Muscle layer of duodenum (tissue), 2 donors: ENCODE measurements at regions not wholly inside any gene's neighbourhood (a gene's known extent, or its start where the extent isn't known, plus 50 kb on each side); places are given as distances from the start of the nearest gene placed in this dataset.

Experiments used
- H3K27ac ChIP-seq: one replicate; pipeline ENCODE4 v1.7.0; 2013; ENCODE audit warnings: mild to moderate bottlenecking, low read length
- H3K27me3 ChIP-seq: one replicate; pipeline ENCODE4 v1.7.0; 2013; ENCODE audit warnings: low read depth, mild to moderate bottlenecking, control low read depth, low read length
- H3K36me3 ChIP-seq, 2 donors: one replicate each; pipeline ENCODE4 v1.7.0; 2013; ENCODE audit warnings: low read length in 2 of 2, control low read depth in 1 of 2, mild to moderate bottlenecking in 1 of 2; ENCODE audit not compliant: insufficient read depth in 2 of 2, control insufficient read depth in 1 of 2
- H3K4me1 ChIP-seq, 2 donors: one replicate each; pipeline ENCODE4 v1.7.0; 2013; ENCODE audit warnings: low read length in 2 of 2, mild to moderate bottlenecking in 2 of 2, control low read depth in 1 of 2, moderate library complexity in 1 of 2; ENCODE audit not compliant: insufficient read depth in 2 of 2, control insufficient read depth in 1 of 2
- H3K4me3 ChIP-seq, 2 donors: one replicate each; pipeline ENCODE4 v1.7.0; 2013; ENCODE audit warnings: low read length in 2 of 2, low read depth in 1 of 2, mild to moderate bottlenecking in 1 of 2
- H3K9me3 ChIP-seq, 2 donors: one replicate each; pipeline ENCODE4 v1.7.0; 2013; ENCODE audit warnings: low read length in 2 of 2, control low read depth in 1 of 2, mild to moderate bottlenecking in 1 of 2; ENCODE audit not compliant: control insufficient read depth in 1 of 2
- donor health status: healthy.

- H3K36me3 ChIP-seq = no peaks in the 10 kb centered on the region
- H3K27ac ChIP-seq = no peak overlapping the region
- H3K4me3 ChIP-seq = no peak overlapping the region
- H3K27me3 ChIP-seq = no peaks in the 10 kb centered on the region
- H3K4me1 ChIP-seq = no peaks in the 10 kb centered on the region
- H3K9me3 ChIP-seq = no peaks in the 10 kb centered on the region
Measured at GRCh38 chr21:20618878-20619277, 379.3 kb upstream of the NCAM2 start.

GRCh38 chr21:20627594-20627993 is 370.6 kb upstream of the NCAM2 start:
- H3K4me1 ChIP-seq = no peaks in the 10 kb centered on the region
- H3K36me3 ChIP-seq = no peaks in the 10 kb centered on the region
- no peaks in the 10 kb centered on the region for H3K27me3 ChIP-seq
- no peaks in the 10 kb centered on the region for H3K9me3 ChIP-seq
- H3K27ac ChIP-seq = no peak overlapping the region
- no peak overlapping the region for H3K4me3 ChIP-seq

- Histone ChIP-seq H3K27me3 (no peaks in the 10 kb centered on the region), H3K4me1 (no peaks in the 10 kb centered on the region), H3K36me3 (no peaks in the 10 kb centered on the region), H3K4me3 (no peak overlapping the region), H3K27ac (no peak overlapping the region), H3K9me3 (no peaks in the 10 kb centered on the region)
Measured at GRCh38 chr21:20631633-20632032, 366.6 kb upstream of the NCAM2 start.

- no peaks in the 10 kb centered on the region for H3K36me3 ChIP-seq
- no peaks in the 10 kb centered on the region for H3K27me3 ChIP-seq
- no peaks in the 10 kb centered on the region for H3K9me3 ChIP-seq
- no peak overlapping the region for H3K27ac ChIP-seq
- H3K4me1 ChIP-seq = no peaks in the 10 kb centered on the region
- no peak overlapping the region for H3K4me3 ChIP-seq
Measured at GRCh38 chr21:20639026-20639425, 359.2 kb upstream of the NCAM2 start.

- Histone ChIP-seq H3K9me3 (no peaks in the 10 kb centered on the region), H3K27me3 (no peaks in the 10 kb centered on the region), H3K36me3 (no peaks in the 10 kb centered on the region), H3K4me1 (no peaks in the 10 kb centered on the region), H3K27ac (no peak overlapping the region), H3K4me3 (no peak overlapping the region)
Measured at GRCh38 chr21:20641241-20641640, 357.0 kb upstream of the NCAM2 start.

GRCh38 chr21:20642681-20643080 is 355.5 kb upstream of the NCAM2 start:
- no peak overlapping the region for H3K4me3 ChIP-seq
- no peaks in the 10 kb centered on the region for H3K4me1 ChIP-seq
- H3K27me3 ChIP-seq = no peaks in the 10 kb centered on the region
- H3K36me3 ChIP-seq = no peaks in the 10 kb centered on the region
- no peaks in the 10 kb centered on the region for H3K9me3 ChIP-seq
- no peak overlapping the region for H3K27ac ChIP-seq

GRCh38 chr21:20644552-20644951 is 353.7 kb upstream of the NCAM2 start:
- H3K4me1 ChIP-seq = no peaks in the 10 kb centered on the region
- no peaks in the 10 kb centered on the region for H3K9me3 ChIP-seq
- no peaks in the 10 kb centered on the region for H3K27me3 ChIP-seq
- no peaks in the 10 kb centered on the region for H3K36me3 ChIP-seq
- no peak overlapping the region for H3K27ac ChIP-seq
- no peak overlapping the region for H3K4me3 ChIP-seq

GRCh38 chr21:20645344-20645743 is 352.9 kb upstream of the NCAM2 start:
- H3K4me1 ChIP-seq = no peaks in the 10 kb centered on the region
- no peak overlapping the region for H3K27ac ChIP-seq
- no peaks in the 10 kb centered on the region for H3K27me3 ChIP-seq
- H3K36me3 ChIP-seq = no peaks in the 10 kb centered on the region
- H3K9me3 ChIP-seq = no peaks in the 10 kb centered on the region
- no peak overlapping the region for H3K4me3 ChIP-seq

GRCh38 chr21:20646431-20647165 is 351.6 kb upstream of the NCAM2 start:
- Histone ChIP-seq H3K27ac (no peak overlapping the region), H3K4me1 (no peaks in the 10 kb centered on the region), H3K9me3 (no peaks in the 10 kb centered on the region), H3K36me3 (no peaks in the 10 kb centered on the region), H3K27me3 (no peaks in the 10 kb centered on the region), H3K4me3 (no peak overlapping the region)

GRCh38 chr21:20647607-20648006 is 350.6 kb upstream of the NCAM2 start:
- Histone ChIP-seq H3K4me1 (no peaks in the 10 kb centered on the region), H3K4me3 (no peak overlapping the region), H3K27ac (no peak overlapping the region), H3K36me3 (no peaks in the 10 kb centered on the region), H3K27me3 (no peaks in the 10 kb centered on the region), H3K9me3 (no peaks in the 10 kb centered on the region)

- Histone ChIP-seq H3K27ac (no peak overlapping the region), H3K27me3 (no peaks in the 10 kb centered on the region), H3K9me3 (no peaks in the 10 kb centered on the region), H3K36me3 (no peaks in the 10 kb centered on the region), H3K4me3 (no peak overlapping the region), H3K4me1 (no peaks in the 10 kb centered on the region)
Measured at GRCh38 chr21:20649231-20649630, 349.0 kb upstream of the NCAM2 start.

GRCh38 chr21:20652846-20653245 is 345.4 kb upstream of the NCAM2 start:
- Histone ChIP-seq H3K36me3 (no peaks in the 10 kb centered on the region), H3K9me3 (no peaks in the 10 kb centered on the region), H3K27me3 (no peaks in the 10 kb centered on the region), H3K4me3 (no peak overlapping the region), H3K4me1 (no peaks in the 10 kb centered on the region), H3K27ac (no peak overlapping the region)
